ENCODE measurements at regions not wholly inside any gene's neighbourhood (a gene's known extent, or its start where the extent isn't known, plus 50 kb on each side); places are given as distances from the start of the nearest gene placed in this dataset.

- TF ChIP-seq, protein P1, sequence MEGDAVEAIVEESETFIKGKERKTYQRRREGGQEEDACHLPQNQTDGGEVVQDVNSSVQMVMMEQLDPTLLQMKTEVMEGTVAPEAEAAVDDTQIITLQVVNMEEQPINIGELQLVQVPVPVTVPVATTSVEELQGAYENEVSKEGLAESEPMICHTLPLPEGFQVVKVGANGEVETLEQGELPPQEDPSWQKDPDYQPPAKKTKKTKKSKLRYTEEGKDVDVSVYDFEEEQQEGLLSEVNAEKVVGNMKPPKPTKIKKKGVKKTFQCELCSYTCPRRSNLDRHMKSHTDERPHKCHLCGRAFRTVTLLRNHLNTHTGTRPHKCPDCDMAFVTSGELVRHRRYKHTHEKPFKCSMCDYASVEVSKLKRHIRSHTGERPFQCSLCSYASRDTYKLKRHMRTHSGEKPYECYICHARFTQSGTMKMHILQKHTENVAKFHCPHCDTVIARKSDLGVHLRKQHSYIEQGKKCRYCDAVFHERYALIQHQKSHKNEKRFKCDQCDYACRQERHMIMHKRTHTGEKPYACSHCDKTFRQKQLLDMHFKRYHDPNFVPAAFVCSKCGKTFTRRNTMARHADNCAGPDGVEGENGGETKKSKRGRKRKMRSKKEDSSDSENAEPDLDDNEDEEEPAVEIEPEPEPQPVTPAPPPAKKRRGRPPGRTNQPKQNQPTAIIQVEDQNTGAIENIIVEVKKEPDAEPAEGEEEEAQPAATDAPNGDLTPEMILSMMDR (IDR thresholded peaks at IDR 0.05; ENCODE audit: low read depth, low read length, poor library complexity, severe bottlenecking): no peak
- TF ChIP-seq EZH2phosphoT487 (IDR thresholded peaks at IDR 0.05; ENCODE audit: borderline replicate concordance, low read length): no peak
These were observed 233.6 kb downstream of the PDHA2 start for GRCh38 chr4:96073461-96073860.

Data from DOHH2 (cell line).